Endodermal cell (in vitro differentiated cells): ENCODE measurements at regions not wholly inside any gene's neighbourhood (a gene's known extent, or its start where the extent isn't known, plus 50 kb on each side); places are given as distances from the start of the nearest gene placed in this dataset.

Experiments
- DNase-seq: peaks from one replicate; pipeline ENCODE4 v3.0.0-alpha.2; 2017
- H3K27ac ChIP-seq: 2 replicates; pipeline ENCODE4 v1.5.1; 2013; ENCODE audit warnings: mild to moderate bottlenecking, low read depth, low read length, moderate library complexity
- H3K27me3 ChIP-seq: 2 replicates; pipeline ENCODE4 v1.6.1; 2013; ENCODE audit warnings: mild to moderate bottlenecking, low read length, moderate library complexity; ENCODE audit not compliant: insufficient read depth, control insufficient read depth, poor library complexity, severe bottlenecking
- H3K36me3 ChIP-seq: 2 replicates; pipeline ENCODE4 v1.7.0; 2013; ENCODE audit warnings: mild to moderate bottlenecking, low read length, moderate library complexity; ENCODE audit not compliant: control insufficient read depth, insufficient read depth
- H3K4me1 ChIP-seq: one replicate; pipeline ENCODE4 v1.7.0; 2013; ENCODE audit warnings: low read length; ENCODE audit not compliant: control insufficient read depth, insufficient read depth
- H3K4me3 ChIP-seq: 2 replicates; pipeline ENCODE4 v1.5.1; 2013; ENCODE audit warnings: mild to moderate bottlenecking, low read length, moderate library complexity
- H3K9ac ChIP-seq: 2 replicates; pipeline ENCODE4 v1.6.1; 2013; ENCODE audit warnings: mild to moderate bottlenecking, low read length, moderate library complexity; ENCODE audit not compliant: poor library complexity, severe bottlenecking; ENCODE audit errors: extremely low read depth
- H3K9me3 ChIP-seq: 2 replicates; pipeline ENCODE4 v1.6.1; 2013; ENCODE audit warnings: mild to moderate bottlenecking, low read length, moderate library complexity; ENCODE audit not compliant: control insufficient read depth
- H3K27ac Mint-ChIP-seq: 2 replicates; pipeline ENCODE4 v1.8.0; 2020; ENCODE audit warnings: mixed read lengths
- H3K27me3 Mint-ChIP-seq: 2 replicates; pipeline ENCODE4 v1.8.0; 2021; ENCODE audit warnings: mild to moderate bottlenecking, mixed read lengths; ENCODE audit not compliant: insufficient read depth
- H3K36me3 Mint-ChIP-seq: 2 replicates; pipeline ENCODE4 v1.8.0; 2020; ENCODE audit warnings: low read depth, mixed read lengths
- H3K4me1 Mint-ChIP-seq: 2 replicates; pipeline ENCODE4 v1.8.0; 2020; ENCODE audit warnings: mixed read lengths
- H3K4me3 Mint-ChIP-seq: 2 replicates; pipeline ENCODE4 v1.8.0; 2020; ENCODE audit warnings: mild to moderate bottlenecking, moderate library complexity, mixed read lengths
- H3K9me3 Mint-ChIP-seq: 2 replicates; pipeline ENCODE4 v1.8.0; 2020; ENCODE audit warnings: mild to moderate bottlenecking, mixed read lengths
- CTCF ChIP-seq: fragments of 200-600 bp; sonication (generic); conservative IDR thresholded peaks from 2 replicates; pipeline ENCODE4 v1.5.0; 2021; ENCODE audit warnings: antibody characterized with exemption, mild to moderate bottlenecking
- WGBS, 2 experiments: methylation state at CpG; one replicate each; pipeline versions ENCODE4 v1.1.5 to v1.1.7; 2013; ENCODE audit warnings: missing lambda C conversion rate in 2 of 2, mixed read lengths in 1 of 2; ENCODE audit not compliant: insufficient coverage in 1 of 2, insufficient read length in 1 of 2; 5-methylcytosine and 5-hydroxymethylcytosine counted together

GRCh38 chr16:35174016-35174415, 1714.6 kb downstream of the TP53TG3F start:
- Mint-ChIP-seq H3K36me3 (no peaks in the 10 kb centered on the region), H3K4me1 (no peaks in the 10 kb centered on the region), H3K9me3 (peaks cover 68% of the 10 kb centered on the region), H3K4me3 (no peak overlapping the region), H3K27ac (no peak overlapping the region), H3K27me3 (no peaks in the 10 kb centered on the region)
- peaks cover 43% of the 10 kb centered on the region for H3K9me3 ChIP-seq
- no peaks in the 10 kb centered on the region for H3K27me3 ChIP-seq
- no peak overlapping the region for H3K9ac ChIP-seq
- 69 to 80% methylated on average over 3 to 4 of the region's 4 CpGs for WGBS, 2 experiments
- H3K4me1 ChIP-seq: no peaks in the 10 kb centered on the region
- DNase-seq: no peak
- no peak overlapping the region for H3K4me3 ChIP-seq
- no peak overlapping the region for H3K27ac ChIP-seq
- no peaks in the 10 kb centered on the region for H3K36me3 ChIP-seq
- TF ChIP-seq CTCF: no peak

GRCh38 chr16:35176449-35176848, 1717.0 kb downstream of the TP53TG3F start:
- Histone ChIP-seq H3K36me3 (no peaks in the 10 kb centered on the region), H3K9me3 (peaks cover 55% of the 10 kb centered on the region), H3K4me1 (no peaks in the 10 kb centered on the region), H3K27me3 (no peaks in the 10 kb centered on the region), H3K27ac (no peak overlapping the region), H3K4me3 (no peak overlapping the region), H3K9ac (no peak overlapping the region)
- H3K4me3 Mint-ChIP-seq: no peak overlapping the region
- H3K27me3 Mint-ChIP-seq: no peaks in the 10 kb centered on the region
- peaks cover 73% of the 10 kb centered on the region for H3K9me3 Mint-ChIP-seq
- H3K4me1 Mint-ChIP-seq: no peaks in the 10 kb centered on the region
- 69 to 80% methylated on average over 2 to 5 of the region's 5 CpGs for WGBS, 2 experiments
- H3K36me3 Mint-ChIP-seq: no peaks in the 10 kb centered on the region
- no peak for TF ChIP-seq CTCF
- H3K27ac Mint-ChIP-seq: no peak overlapping the region
- DNase-seq: no peak

GRCh38 chr16:35177851-35178250, 1718.4 kb downstream of the TP53TG3F start:
- H3K36me3 Mint-ChIP-seq: peaks cover 4% of the 10 kb centered on the region
- no peak overlapping the region for H3K27ac Mint-ChIP-seq
- H3K4me3 ChIP-seq: no peak overlapping the region
- H3K4me1 Mint-ChIP-seq: no peaks in the 10 kb centered on the region
- H3K9ac ChIP-seq: no peak overlapping the region
- no peak overlapping the region for H3K27ac ChIP-seq
- DNase-seq: no peak
- H3K27me3 Mint-ChIP-seq: no peaks in the 10 kb centered on the region
- no peak for TF ChIP-seq CTCF
- H3K27me3 ChIP-seq: no peaks in the 10 kb centered on the region
- peaks cover 54% of the 10 kb centered on the region for H3K9me3 ChIP-seq
- no peak overlapping the region for H3K4me3 Mint-ChIP-seq
- 47% methylated on average over 2 of the region's 2 CpGs; no CpG with 5 or more reads in 1 of the 2 experiments for WGBS, 2 experiments
- H3K9me3 Mint-ChIP-seq: peaks cover 74% of the 10 kb centered on the region
- H3K4me1 ChIP-seq: no peaks in the 10 kb centered on the region
- no peaks in the 10 kb centered on the region for H3K36me3 ChIP-seq
